Non-pigmented ciliary epithelial cell (primary cell): ENCODE measurements at regions not wholly inside any gene's neighbourhood (a gene's known extent, or its start where the extent isn't known, plus 50 kb on each side); places are given as distances from the start of the nearest gene placed in this dataset.

Experiments
- DNase-seq: peaks from one replicate; pipeline ENCODE4 v3.0.0-alpha.2; 2010; ENCODE audit warnings: low read depth

DNA sequence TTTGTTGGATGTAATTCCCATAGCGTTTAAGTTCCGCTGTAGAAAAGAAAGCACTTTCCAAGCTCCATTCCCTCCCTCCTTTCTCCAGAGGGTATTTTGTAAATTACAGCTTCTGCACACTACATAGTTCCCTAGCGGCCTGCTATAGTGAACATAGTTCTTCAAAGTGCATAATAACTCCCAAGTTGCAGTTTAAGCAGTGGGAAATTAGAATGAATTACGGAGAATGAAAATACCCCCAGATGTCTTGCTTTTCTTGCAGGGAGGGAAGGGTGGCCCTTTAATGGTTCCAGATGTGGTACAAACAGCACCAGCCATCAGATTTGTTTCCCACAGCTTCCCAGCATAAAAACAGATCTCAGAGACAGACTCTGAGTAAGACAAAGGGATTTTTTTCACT lies 893.9 kb downstream of the SUCLG1 start:
- no peak for DNase-seq

DNA sequence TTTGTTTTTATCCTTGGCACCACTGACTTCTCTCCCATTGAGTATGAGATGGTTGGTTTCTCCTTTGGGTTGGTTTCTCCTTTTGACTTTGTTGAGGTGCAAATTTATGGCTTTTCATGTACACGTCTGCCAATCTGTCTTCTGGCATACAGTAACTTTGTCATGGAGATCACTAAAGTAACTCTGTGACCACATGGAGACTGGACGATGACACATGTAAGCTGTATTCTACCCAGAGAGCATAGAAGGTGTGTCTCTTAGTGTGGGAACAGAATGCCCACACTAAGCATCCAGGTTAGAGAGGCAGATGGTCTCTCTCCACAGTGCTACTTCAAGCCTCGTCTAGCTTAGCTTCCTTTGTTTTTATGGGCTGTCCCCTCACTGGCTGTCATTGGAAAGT lies 897.5 kb downstream of the SUCLG1 start:
- no peak for DNase-seq

DNA sequence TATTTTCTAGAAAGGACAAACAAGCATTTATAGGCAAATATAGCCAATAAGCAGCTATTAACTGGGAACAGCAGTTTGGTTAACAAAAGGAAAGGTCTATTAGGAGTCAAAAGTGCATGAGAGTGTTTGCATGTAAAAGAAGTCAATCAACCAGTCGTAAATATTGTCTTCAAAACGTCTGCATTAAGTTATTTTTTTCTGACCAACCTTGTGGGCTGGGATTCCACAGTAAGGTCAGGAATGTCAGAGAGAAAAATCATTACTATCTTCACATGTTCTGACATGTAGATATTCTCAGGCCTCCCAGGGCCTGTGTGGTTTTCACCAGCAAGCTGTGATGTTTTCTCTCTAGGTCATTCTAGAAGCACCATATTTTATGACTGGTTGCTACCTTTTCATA lies 922.5 kb downstream of the SUCLG1 start:
- no peak for DNase-seq

DNA sequence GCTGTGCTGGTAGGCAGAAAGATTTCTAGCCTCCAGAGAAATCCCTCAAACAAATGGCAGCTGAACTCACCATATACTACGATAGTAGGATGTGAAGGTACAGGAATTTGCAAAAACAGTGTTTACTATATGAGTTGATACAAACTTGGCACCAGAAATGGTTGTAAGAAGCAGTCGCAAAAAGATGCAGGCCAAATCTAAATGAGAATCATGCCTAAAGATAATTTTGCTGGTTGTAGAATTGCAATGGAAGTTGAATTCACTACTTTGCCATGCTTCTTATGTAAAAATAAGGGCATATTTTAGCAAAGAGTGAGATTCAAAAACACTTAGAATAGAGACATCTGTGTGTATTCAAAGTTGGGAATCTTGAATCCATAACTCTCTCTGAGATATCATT lies 924.7 kb downstream of the SUCLG1 start:
- no peak for DNase-seq

DNA sequence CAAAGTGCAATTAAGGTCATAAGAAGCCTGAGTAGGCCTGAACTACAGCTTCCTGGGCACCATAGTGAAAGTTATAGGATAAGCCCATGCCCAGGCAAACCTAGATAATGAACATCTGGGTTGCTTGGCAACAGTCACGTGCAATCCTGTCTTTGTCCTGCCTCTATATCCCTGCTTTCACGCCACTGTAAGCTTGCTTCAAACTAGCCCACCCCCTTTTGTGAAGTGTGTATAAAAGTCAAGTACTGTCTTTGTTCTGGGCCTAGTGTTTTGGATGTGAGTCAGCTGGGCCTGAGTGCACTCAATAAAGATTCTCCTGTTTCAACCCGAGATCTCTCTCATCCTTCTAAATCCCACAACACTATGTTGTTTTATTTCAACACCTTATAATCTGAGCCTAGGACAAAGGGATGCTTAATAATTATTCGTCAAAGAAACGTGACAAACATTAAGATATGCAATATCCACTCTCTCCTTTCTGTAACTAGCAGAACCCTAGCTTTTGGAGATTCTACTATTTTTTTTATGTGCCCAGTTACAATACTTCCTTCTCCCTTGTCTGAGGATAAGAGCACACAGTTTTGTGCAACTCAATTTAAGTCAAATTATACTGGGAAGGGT lies 927.8 kb downstream of the SUCLG1 start:
- no peak for DNase-seq

DNA sequence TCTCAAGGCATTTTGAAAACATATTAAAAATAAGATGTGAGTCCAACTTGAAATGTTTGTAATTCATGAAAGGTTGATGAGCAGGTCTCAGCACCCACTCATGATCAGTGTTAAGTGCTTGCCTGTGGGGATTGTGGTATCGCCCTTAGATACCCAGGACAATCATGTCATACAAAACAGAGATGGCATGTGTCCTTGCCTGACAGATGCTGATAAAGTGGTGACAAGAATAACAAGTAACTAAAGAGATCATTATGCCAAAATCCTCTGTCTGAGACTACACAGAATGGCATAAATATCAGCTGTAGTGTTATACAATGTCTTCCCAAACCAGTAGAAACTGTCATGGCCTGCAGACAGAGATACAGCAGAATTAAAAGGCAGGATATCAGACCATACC lies 930.3 kb downstream of the SUCLG1 start:
- DNase-seq = no peak

DNA sequence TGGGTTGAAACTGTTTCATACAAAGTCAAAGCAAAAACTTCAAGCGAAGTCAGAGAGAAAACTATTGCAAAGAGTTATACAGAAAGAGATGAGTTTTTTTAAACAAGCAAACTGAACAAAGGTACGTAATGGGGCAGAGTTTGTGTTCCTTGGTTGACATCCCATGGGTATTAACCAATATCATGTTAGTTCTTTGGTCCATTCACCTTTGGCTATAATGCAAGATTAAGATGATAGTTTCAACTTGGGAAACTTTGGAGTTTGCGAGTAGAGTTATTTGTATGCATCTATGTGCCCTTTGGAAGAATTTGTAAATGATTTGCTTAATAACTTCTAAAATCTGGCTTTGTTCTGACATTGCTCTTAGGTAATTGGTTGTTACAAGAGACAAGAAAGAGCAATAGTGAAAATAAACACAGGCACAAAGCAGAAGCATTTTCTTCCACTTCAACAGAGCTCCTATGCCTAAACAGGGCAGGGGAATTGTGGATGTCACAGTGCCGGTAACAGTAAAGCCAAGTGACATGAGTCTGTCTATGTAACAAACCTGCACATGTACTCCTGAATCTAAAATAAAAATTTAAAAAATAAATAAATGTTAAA lies 936.1 kb downstream of the SUCLG1 start:
- no peak for DNase-seq

DNA sequence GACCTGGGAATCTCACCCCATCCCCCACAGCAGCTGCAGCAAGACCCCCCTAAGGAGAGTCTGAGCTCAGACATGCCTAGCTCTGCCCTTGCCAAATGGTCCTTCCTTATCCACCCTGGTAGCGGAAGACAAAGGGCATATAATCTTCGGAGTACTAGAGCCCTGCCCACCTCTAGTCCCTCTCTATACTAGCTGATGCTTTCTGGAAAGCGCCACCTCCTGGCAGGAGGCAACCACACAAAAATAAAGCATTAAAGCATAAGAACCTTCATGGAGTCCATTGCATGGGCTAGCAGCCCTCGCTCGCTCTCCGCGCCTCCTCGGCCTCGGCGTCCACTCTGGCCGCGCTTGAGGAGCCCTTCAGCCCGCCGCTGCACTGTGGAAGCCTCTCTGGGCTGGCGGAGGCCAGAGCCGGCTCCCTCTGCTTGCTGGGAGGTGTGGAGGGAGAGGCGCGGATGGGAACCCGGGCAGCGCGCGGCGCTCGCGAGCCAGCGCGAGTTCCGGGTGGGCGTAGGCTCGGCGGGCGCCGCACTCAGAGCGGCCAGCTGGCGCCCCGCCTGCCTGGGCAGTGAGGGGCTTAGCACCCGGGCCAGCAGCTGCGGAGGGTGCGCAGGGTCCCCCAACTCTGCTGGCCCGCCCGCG lies 941.2 kb downstream of the SUCLG1 start:
- DNase-seq = no peak

DNA sequence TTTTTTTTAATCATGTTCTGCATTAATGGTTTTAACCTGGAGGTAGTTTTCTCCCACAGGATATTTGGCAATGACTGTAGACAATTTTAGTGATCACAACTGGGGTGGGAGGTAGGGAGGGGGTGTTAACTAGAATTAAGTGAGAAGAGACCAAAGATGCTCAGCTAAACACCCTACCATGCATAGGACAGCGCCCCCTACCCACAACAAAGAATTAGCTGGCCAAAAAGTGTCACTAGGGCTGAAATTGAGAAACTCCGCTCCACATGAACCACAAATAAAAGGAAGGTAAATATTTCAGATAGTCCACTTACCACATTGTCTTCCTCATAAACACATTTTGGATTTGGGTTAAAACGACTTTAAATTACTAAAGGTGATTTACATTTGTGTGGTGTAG lies 942.6 kb downstream of the SUCLG1 start:
- DNase-seq = no peak

DNA sequence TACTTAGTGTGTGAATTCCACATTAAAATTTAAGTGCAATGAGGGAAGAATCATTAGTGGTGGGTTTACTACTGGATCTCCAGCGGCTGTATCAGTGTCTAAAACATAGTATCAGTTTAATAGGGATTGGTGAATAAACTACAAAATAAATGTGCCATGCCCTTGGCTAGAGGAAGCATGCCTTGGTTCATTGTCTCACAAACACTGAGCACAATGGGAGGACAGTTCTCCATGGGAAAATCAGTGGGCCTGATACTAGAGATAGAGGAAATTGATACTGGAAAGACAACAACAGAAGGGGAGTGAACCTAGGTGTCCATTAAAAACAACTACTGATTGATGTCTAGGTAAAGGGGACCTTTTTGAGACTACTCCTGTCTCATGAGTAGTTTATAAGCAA lies 971.6 kb downstream of the SUCLG1 start:
- no peak for DNase-seq

DNA sequence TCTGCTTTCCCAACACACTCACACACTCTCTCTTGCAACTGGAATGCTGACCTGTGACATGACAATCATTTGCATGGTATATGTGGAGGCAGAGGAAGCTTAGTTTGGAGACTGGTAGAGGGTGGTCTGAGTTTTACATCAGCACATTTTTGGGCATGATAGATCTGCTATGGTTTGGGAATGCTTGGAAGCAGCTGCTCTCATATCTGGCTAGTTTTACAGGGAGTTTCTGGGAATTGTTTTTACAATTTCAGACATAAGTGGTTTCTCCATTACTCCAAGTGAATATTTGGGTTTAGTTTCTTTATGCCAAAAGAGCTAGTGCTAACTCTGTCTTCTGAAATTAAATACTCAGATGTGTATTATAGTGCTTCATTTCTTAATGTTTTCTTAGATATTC lies 977.6 kb downstream of the SUCLG1 start:
- no peak for DNase-seq

DNA sequence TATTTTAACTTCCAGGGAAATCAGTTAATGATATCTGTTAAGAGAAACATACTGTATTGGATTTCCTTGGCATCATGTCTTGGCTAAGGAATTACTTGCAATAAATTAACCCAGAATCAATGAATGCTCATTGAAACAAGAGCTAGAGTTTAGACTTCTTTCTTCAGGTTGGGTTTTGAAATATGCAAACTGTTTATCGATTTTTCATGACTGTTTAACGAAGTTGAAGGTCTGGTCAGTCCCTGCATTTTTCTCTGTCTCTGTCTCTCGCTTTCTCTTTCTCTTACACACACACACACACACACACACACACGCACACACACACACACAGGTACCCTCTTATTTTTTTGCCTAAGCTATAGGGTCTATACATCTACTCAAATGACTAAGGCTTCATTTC lies 981.0 kb downstream of the SUCLG1 start:
- no peak for DNase-seq

DNA sequence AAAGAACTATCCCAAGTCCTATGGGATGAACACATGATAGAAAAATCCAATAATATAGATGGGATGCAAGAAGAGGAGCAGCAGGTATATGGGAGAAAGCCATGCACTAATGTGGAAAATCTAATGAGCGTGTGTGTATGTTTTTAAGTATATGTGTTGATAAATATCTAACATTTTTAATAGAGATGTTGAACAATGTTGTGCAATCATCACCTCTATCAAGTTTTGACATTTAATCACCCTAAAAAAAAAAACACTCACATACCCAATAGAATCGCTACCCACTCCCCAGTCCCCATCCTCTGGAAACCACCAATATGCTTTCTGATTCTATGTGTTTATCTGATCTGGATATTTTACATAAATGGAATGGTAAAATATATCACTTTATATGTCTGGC lies 983.7 kb downstream of the SUCLG1 start:
- DNase-seq = no peak

DNA sequence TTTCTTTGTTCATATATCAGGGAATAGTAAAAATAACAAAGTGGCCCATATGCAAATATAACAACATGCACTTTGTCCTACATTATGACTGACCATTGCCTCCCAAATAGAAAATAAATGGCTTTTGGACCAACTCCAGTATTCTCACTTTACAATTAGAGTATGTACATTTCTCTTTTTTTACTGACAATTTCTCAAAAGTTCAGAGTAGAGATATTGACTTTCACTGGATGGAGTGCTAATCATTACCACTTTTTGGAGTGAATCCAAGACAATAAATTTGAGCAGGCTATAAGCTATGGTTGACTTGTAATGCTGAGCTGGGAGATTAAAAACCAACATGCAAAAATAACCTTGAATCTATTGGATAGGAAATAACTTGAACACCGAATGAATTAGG lies 987.4 kb downstream of the SUCLG1 start:
- no peak for DNase-seq

DNA sequence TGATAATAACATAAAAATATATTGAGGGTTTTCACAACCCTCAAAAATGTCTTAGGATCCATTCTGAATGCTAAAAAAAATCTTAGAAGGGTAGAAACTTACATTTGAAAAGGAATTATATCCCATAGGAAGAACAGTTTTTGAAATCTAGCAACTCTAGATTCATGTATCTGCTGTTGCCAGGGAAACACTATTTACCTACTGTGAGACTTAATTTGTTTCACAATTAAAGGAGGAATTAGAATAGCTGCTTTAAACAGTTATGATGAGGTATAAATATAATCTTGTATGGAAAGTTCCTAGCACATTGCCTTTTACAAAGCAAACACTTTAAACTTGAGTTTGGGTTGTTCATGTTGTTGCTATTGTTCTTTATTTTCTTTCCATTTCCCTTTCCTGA lies 988.2 kb downstream of the SUCLG1 start:
- no peak for DNase-seq

DNA sequence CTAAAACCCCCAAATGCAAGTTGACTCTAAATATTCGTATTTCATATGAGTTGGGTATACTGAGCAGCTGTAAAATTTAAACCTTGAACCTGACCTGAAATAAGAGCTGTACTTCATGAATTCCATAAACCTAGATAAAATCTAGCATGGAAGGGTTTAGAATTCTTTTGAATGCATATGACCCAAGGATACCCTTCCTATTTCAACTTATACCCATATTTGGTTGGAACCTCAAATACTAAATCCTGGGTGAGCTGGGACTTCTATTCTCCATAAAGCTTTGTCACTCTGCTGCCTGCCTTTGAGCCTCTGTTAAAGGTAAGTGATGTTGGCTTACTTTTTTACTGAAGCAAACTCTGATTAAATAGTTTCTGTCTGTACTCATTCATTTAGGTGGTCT lies 994.6 kb downstream of the SUCLG1 start:
- no peak for DNase-seq

DNA sequence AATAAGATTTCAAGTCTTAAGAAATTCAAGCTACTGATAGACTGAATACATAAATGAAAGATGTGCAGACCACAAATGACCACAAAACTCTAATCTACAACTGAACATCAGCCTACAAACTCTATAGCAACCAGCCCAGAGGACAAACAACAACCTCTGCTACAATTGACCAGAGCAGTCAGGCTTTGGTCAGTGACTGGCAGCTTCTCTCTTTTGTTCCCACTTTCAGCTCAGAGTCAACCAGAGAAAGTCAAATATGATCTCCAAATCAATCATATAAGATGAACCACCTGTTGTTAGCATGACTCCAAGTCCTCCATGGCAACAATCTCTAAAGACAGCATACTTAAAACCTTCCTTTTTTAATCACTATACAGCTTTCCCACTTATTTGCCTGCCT lies 996.2 kb downstream of the SUCLG1 start:
- no peak for DNase-seq

DNA sequence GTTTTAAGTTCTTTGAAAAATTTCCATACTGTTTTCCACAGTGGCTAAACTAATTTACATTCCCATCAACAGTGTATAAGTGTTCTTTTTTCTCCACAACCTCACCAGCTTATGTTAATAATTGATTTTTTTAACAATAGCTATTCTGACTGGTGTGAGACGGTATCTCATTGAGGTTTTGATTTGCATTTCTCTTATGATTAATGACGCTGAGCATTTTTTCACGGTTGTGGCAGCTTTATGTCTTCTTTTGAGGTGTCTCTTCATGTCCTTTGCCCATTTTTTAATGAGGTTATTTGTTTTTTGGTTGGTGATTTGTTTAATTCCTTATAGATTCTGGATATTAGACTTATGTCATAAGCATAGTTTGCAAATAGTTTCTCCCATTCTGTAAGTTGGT lies 997.9 kb downstream of the SUCLG1 start:
- DNase-seq = no peak

DNA sequence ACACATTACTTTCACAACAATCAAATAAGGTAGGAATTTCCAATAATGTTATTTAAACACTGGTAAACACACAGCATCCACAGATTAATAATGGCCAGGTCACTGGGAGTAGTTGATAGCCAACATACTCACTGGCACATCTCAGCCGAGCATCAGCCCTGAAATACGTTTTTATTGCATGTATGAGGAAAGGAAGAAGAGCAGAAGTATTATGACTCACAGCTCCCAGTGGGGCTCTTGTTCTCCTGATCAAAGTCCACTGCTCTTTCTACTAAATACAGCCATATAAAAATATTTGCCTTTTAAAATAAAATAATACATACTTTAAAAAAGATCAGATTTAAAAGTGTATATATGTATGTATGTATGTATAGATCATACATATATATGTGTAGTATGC lies 999.6 kb downstream of the SUCLG1 start:
- no peak for DNase-seq

DNA sequence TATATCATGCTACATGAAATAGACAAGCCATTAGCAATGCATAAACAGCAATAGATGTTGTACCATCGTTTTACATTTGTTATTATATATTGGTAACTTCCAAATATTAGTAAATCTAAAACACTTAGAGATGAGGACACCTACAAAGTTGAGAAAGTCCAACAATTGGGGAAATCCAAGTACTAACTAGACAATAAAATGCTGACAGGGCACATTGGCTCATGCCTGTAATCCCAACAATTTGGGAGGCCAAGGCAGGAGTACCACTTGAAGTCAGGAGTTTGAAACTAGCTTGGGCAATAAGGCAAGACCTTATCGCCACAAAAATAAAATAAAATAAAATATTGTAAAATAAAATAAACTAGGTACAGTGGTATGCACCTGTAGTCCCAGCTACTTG lies 1023.1 kb downstream of the SUCLG1 start:
- no peak for DNase-seq

DNA sequence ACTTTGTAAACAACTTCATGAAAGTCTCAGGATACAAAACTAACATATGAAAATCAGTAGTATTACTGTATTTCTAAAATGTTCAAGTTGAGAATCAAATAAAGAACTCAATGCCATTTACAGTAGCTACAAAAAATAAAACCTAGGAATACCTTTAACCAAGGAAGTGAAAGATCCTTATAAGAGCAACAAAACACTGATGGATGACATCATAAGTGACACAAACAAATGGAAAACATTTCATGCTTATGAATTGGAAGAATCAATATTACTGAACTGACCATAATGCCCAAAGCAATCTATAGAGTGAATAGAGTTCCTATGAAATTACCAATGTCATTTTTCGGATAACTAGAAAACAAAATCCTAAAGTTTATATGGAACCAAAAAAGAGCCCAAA lies 1038.1 kb downstream of the SUCLG1 start:
- no peak for DNase-seq

DNA sequence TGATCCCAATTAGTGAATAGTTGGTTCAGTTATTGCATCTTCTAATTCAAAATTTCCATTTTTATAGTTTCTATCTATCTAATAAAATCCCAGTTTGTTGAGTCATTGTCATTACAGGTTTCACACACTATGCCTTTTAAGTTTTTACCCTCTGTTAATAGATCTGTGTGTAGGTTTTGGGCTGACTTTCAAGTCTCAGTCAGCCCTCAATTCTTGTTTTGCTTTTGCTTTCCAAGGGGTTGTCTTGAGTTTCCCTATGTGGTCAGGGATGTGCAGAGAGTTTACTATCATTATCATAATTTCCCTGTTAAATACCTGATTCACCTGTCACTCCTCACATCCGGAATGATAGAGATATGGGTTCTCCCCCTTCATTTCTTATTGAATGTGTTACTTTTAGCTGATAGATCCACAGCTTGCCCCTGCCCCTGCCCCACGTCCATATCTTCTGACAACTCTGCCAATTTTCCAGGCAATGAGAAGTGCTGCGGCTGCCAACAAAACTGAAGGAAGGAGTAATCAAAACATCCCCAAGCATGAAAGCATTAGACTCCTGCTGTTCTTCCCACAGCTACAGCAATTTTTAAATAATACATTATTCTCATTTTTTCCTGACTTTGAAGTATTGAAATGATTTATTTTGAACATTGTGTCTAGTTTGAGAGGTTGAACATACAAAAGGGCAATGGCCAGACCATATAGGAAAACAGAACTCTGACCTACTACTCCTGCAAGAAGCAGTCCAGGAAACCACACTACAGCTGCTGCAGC lies 1064.8 kb downstream of the SUCLG1 start:
- no peak for DNase-seq

DNA sequence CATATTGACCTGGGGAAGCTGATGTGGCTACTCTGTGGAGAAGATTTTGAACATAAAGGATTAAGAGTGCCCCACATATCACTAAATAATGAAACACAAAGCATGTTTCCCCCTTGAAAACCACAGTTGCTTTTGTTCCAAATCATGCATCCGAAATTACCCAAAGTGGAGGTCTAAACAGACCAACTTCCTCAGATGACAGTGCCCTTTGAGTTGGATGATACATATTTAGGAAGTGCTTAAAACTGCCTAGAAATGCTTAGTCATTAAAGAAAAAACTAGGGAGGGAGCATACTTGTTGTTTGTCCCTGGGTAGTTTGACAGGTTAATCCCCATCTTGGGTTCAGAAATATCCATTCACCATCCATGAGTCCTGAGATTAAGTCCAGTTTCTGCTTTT lies 1070.3 kb downstream of the SUCLG1 start:
- no peak for DNase-seq
